HCT116 (cell line): ENCODE measurements at regions not wholly inside any gene's neighbourhood (a gene's known extent, or its start where the extent isn't known, plus 50 kb on each side); places are given as distances from the start of the nearest gene placed in this dataset.

Experiments
- ATAC-seq: fragments of 200-7000 bp; cut with Tn5 transposase; 2 replicates; pipeline ENCODE4 v1.9.1; 2020; ENCODE audit warnings: mild to moderate bottlenecking, moderate library complexity
- BruUV-seq: library from RNA; stranded (reverse); fragments of 400-500 nt; replicated peaks from 2 replicates; lab custom pipeline; 2021; lab: Mats Ljungman, UMichigan
- CTCF ChIA-PET: fragments of 300-600 bp; sonication (Branson Sonifier 250); formaldehyde crosslinking; loops from one replicate; lab custom pipeline; 2021; ENCODE audit warnings: antibody characterized with exemption; lab: Charles Lee
- POLR2A ChIA-PET: fragments of 300-600, 350-600 bp; sonication (Branson Sonifier 250); formaldehyde crosslinking; loops from one replicate; lab custom pipeline; 2021; ENCODE audit warnings: antibody characterized with exemption; lab: Charles Lee
- RAD21 ChIA-PET, 2 experiments: fragments of 300-600 bp; sonication (Branson Sonifier 250); formaldehyde crosslinking; loops; one replicate each; lab custom pipeline; 2023; ENCODE audit warnings: low total read pairs in 2 of 2; ENCODE audit not compliant: uncharacterized antibody in 2 of 2, unreplicated experiment in 2 of 2, low non-redundant PET in 1 of 2; lab: Charles Lee
- DNase-seq: peaks from one replicate; pipeline ENCODE4 v3.0.0-alpha.2; 2010; ENCODE audit warnings: low read depth, low spot score
- H2AFZ ChIP-seq: fragments of 200-600 bp; shearing (Covaris generic), sonication (generic); 2 replicates; pipeline ENCODE4 v1.6.1; 2017; ENCODE audit warnings: low read depth, mixed run types, mixed read lengths, antibody characterized with exemption, low read length; ENCODE audit not compliant: poor library complexity, severe bottlenecking
- H3K27ac ChIP-seq: 2 replicates; pipeline ENCODE4 v1.5.1; 2012; ENCODE audit warnings: low read depth, low read length
- H3K27me3 ChIP-seq: fragments of 200-600 bp; sonication (generic); 2 replicates; pipeline ENCODE4 v1.6.1; 2016; ENCODE audit warnings: mixed run types, low read length, mixed read lengths; ENCODE audit not compliant: insufficient read depth
- H3K36me3 ChIP-seq, 2 experiments: fragments of 200-500 bp in 1 of 2; fragments of 200-600 bp in 1 of 2; sonication (Bioruptor generic) in 1 of 2; sonication (generic) in 1 of 2; 2 replicates each; pipeline versions ENCODE4 v1.5.1 to v1.6.1; 2014 to 2016; ENCODE audit warnings: low read length in 2 of 2, inconsistent platforms in 1 of 2, mixed read lengths in 1 of 2, mixed run types in 1 of 2; ENCODE audit not compliant: insufficient read depth in 2 of 2, control insufficient read depth in 1 of 2
- H3K4me1 ChIP-seq, 2 experiments: fragments of 200-600 bp in 1 of 2; sonication (generic) in 1 of 2; 2 replicates each; pipeline versions ENCODE4 v1.5.1 to v1.6.1; 2012 to 2017; ENCODE audit warnings: low read length in 2 of 2, inconsistent platforms in 1 of 2, mild to moderate bottlenecking in 1 of 2, mixed read lengths in 1 of 2, mixed run types in 1 of 2, moderate library complexity in 1 of 2; ENCODE audit not compliant: insufficient read depth in 2 of 2, control insufficient read depth in 1 of 2
- H3K4me2 ChIP-seq: fragments of 200-600 bp; sonication (generic); 2 replicates; pipeline ENCODE4 v1.6.1; 2017; ENCODE audit warnings: mixed run types, low read length, mixed read lengths
- H3K4me3 ChIP-seq, 2 experiments: fragments of 200-600 bp in 1 of 2; sonication (generic) in 1 of 2; replicated peaks in 1 of 2; 2 replicates each; pipeline ENCODE4 v1.5.1; 2011 to 2016; ENCODE audit warnings: low read length in 2 of 2, control low read depth in 1 of 2, low read depth in 1 of 2, mild to moderate bottlenecking in 1 of 2, mixed read lengths in 1 of 2, mixed run types in 1 of 2
- H3K79me2 ChIP-seq: fragments of 200-600 bp; sonication (generic); 2 replicates; pipeline ENCODE4 v1.6.1; 2017; ENCODE audit warnings: mild to moderate bottlenecking, mixed run types, low read length, moderate library complexity, mixed read lengths; ENCODE audit not compliant: insufficient read depth
- H3K9ac ChIP-seq: fragments of 200-600 bp; sonication (generic); 2 replicates; pipeline ENCODE4 v1.6.1; 2016; ENCODE audit warnings: low read length, mixed read lengths
- H3K9me2 ChIP-seq: fragments of 200-600 bp; sonication (generic), shearing (Covaris generic); 2 replicates; pipeline ENCODE4 v1.6.1; 2017; ENCODE audit warnings: mixed run types, mild to moderate bottlenecking, moderate library complexity; ENCODE audit not compliant: insufficient read depth
- H3K9me3 ChIP-seq, 2 experiments: fragments of 200-500 bp in 1 of 2; fragments of 200-600 bp in 1 of 2; sonication (Bioruptor generic) in 1 of 2; sonication (generic) in 1 of 2; 2 replicates each; pipeline ENCODE4 v1.6.1; 2014 to 2017; ENCODE audit warnings: low read length in 2 of 2, mixed read lengths in 2 of 2, inconsistent platforms in 1 of 2, low read depth in 1 of 2, mild to moderate bottlenecking in 1 of 2, mixed run types in 1 of 2, moderate library complexity in 1 of 2; ENCODE audit not compliant: control insufficient read depth in 1 of 2, insufficient read depth in 1 of 2
- H4K20me1 ChIP-seq: fragments of 200-600 bp; sonication (generic), shearing (Covaris generic); 2 replicates; pipeline ENCODE4 v1.6.1; 2017; ENCODE audit warnings: mixed run types, mild to moderate bottlenecking, moderate library complexity; ENCODE audit not compliant: insufficient read depth
- CBX3 ChIP-seq: IDR thresholded peaks from 2 replicates; pipeline ENCODE4 v1.6.1; 2012; ENCODE audit warnings: low read depth
- CEBPB ChIP-seq: IDR thresholded peaks from 2 replicates; pipeline ENCODE4 v1.6.1; 2012; ENCODE audit warnings: low read depth
- EGR1 ChIP-seq: IDR thresholded peaks from 2 replicates; pipeline ENCODE4 v1.6.1; 2012; ENCODE audit warnings: low read depth
- EZH2 ChIP-seq: fragments of 200-600 bp; sonication (generic); IDR thresholded peaks from 2 replicates; pipeline ENCODE4 v1.6.1; 2017; ENCODE audit warnings: antibody characterized with exemption, mixed run types
- EZH2phosphoT487 ChIP-seq: fragments of 200-600 bp; IDR thresholded peaks from 2 replicates; pipeline ENCODE4 v1.6.1; 2018; ENCODE audit warnings: antibody characterized with exemption, borderline replicate concordance
- JUND ChIP-seq: IDR thresholded peaks from 2 replicates; pipeline ENCODE4 v1.6.1; 2012
- POLR2A ChIP-seq: IDR thresholded peaks from 2 replicates; pipeline ENCODE4 v1.7.0; 2011; ENCODE audit warnings: borderline replicate concordance; ENCODE audit not compliant: insufficient read depth, insufficient read length; ENCODE audit errors: extremely low read depth
- POLR2AphosphoS5 ChIP-seq: IDR thresholded peaks from 2 replicates; pipeline ENCODE4 v1.6.1; 2011; ENCODE audit warnings: mild to moderate bottlenecking, low read depth, low read length, moderate library complexity
- RAD21 ChIP-seq: IDR thresholded peaks from 2 replicates; pipeline ENCODE4 v1.6.1; 2012; ENCODE audit warnings: low read depth, mild to moderate bottlenecking
- SRF ChIP-seq: IDR thresholded peaks from 2 replicates; pipeline ENCODE4 v1.6.1; 2012; ENCODE audit warnings: low read depth
- ZFX ChIP-seq: fragments of 450-650 bp; IDR thresholded peaks from 2 replicates; pipeline ENCODE4 v1.6.1; 2017
- ZNF274 ChIP-seq: fragments of 200-500 bp; sonication (Bioruptor generic); IDR thresholded peaks from 2 replicates; pipeline ENCODE4 v1.6.1; 2014; ENCODE audit warnings: mild to moderate bottlenecking, low read depth, low read length, inconsistent platforms
- intact Hi-C: fragments of 100-400 bp; cut with micrococcal nuclease; formaldehyde crosslinking; loops from 2 replicates; pipeline ENCODE4 v1.10.0; 2022
- TF ChIP-seq, protein P1 (sequence below), 3 experiments: fragments of 200-600 bp in 1 of 3; sonication (generic) in 1 of 3; IDR thresholded peaks in 2 of 3; conservative IDR thresholded peaks in 1 of 3; 2 replicates each; pipeline ENCODE4 v1.5.1; 2012 to 2017; ENCODE audit warnings: low read depth in 2 of 3, low read length in 2 of 3, antibody characterized with exemption in 1 of 3, borderline replicate concordance in 1 of 3, control low read depth in 1 of 3, mild to moderate bottlenecking in 1 of 3, mixed read lengths in 1 of 3, mixed run types in 1 of 3, moderate library complexity in 1 of 3; ENCODE audit not compliant: insufficient read depth in 1 of 3
- TF ChIP-seq, protein P2 (sequence below): IDR thresholded peaks from 2 replicates; pipeline ENCODE4 v1.6.1; 2012
- TF ChIP-seq, protein P3 (sequence below): IDR thresholded peaks from 2 replicates; pipeline ENCODE4 v1.6.1; 2012
- TF ChIP-seq, protein P4 (sequence below): IDR thresholded peaks from 2 replicates; pipeline ENCODE4 v1.6.1; 2011; ENCODE audit warnings: mild to moderate bottlenecking, low read length, moderate library complexity; ENCODE audit not compliant: insufficient replicate concordance; ENCODE audit errors: extremely low read depth

DNA sequence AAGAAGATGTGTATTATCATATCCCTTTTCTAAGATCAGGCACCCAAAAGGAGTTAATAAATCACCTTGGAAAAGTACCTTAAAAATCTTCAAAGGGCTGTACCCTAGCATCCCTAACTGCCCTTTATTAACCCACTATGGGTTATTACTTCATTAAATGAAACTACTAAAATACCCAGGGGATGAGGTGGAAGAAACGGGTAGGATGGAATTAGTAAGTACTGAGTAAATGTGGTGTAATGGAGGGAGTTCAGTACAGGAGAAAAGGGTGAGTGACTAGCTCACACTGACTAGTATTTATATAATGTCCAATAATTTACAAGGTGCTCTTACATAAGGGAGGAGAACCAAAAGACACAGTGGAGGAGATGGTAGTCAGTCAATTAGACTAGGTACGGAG is 51.0 kb upstream of the RASGEF1B start (continued):
- TF ChIP-seq ZNF274 (no peak), EZH2phosphoT487 (no peak), CBX3 (no peak), RAD21 (no peak)
- TF ChIP-seq, protein P1, sequence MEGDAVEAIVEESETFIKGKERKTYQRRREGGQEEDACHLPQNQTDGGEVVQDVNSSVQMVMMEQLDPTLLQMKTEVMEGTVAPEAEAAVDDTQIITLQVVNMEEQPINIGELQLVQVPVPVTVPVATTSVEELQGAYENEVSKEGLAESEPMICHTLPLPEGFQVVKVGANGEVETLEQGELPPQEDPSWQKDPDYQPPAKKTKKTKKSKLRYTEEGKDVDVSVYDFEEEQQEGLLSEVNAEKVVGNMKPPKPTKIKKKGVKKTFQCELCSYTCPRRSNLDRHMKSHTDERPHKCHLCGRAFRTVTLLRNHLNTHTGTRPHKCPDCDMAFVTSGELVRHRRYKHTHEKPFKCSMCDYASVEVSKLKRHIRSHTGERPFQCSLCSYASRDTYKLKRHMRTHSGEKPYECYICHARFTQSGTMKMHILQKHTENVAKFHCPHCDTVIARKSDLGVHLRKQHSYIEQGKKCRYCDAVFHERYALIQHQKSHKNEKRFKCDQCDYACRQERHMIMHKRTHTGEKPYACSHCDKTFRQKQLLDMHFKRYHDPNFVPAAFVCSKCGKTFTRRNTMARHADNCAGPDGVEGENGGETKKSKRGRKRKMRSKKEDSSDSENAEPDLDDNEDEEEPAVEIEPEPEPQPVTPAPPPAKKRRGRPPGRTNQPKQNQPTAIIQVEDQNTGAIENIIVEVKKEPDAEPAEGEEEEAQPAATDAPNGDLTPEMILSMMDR (IDR thresholded peaks at IDR 0.05 in 2 of 3, conservative IDR thresholded peaks at IDR 0.05 in 1 of 3; ENCODE audit: borderline replicate concordance in 1 of 3, insufficient read depth in 1 of 3, low read depth in 2 of 3, low read length in 2 of 3), result no peak
- TF ChIP-seq, protein P2, sequence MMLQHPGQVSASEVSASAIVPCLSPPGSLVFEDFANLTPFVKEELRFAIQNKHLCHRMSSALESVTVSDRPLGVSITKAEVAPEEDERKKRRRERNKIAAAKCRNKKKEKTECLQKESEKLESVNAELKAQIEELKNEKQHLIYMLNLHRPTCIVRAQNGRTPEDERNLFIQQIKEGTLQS, result no peak

DNA sequence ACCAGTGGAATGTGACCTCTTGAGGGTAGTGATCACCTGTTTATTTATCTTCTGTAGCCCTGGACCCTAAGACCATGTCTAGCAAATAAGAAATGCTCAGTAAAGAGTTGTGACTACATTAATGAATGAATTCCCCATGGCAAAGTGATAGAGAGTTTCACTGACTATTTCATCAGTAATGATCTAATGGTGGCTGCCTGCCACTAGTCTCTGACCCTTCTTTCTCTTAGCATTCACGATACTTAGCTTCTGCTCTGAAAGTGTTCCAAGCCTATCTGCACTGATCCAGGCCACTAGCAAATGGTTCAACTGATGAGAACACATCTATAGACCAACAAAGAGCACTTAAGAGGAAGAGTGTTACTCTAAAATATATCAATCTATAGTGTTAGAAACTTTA is 50.0 kb upstream of the RASGEF1B start:
- Histone ChIP-seq H3K79me2 (no peaks in the 10 kb centered on the region), H3K4me1 (no peaks in the 10 kb centered on the region), H3K27me3 (peaks cover 21% of the 10 kb centered on the region), H3K4me2 (no peak overlapping the region), H3K36me3 (no peaks in the 10 kb centered on the region), H2AFZ (no peak overlapping the region), H4K20me1 (no peaks in the 10 kb centered on the region), H3K9ac (no peak overlapping the region), H3K27ac (no peak overlapping the region), H3K4me3 (no peak overlapping the region), H3K9me2 (no peaks in the 10 kb centered on the region), H3K9me3 (no peaks in the 10 kb centered on the region)
- intact Hi-C loops, result no loop called here
- ChIA-PET POLR2A (no interaction called here), CTCF (no interaction called here), RAD21 (no interaction called here)
- ATAC-seq (no peak), DNase-seq (no peak)
- no TSS peak for BruUV-seq
- TF ChIP-seq RAD21 (no peak), CEBPB (no peak), JUND (no peak), CBX3 (no peak), ZFX (no peak), EZH2 (no peak), EGR1 (no peak), POLR2AphosphoS5 (no peak), POLR2A (no peak), SRF (no peak)
- TF ChIP-seq, protein P3, sequence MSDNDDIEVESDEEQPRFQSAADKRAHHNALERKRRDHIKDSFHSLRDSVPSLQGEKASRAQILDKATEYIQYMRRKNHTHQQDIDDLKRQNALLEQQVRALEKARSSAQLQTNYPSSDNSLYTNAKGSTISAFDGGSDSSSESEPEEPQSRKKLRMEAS, result no peak
- TF ChIP-seq, protein P4, sequence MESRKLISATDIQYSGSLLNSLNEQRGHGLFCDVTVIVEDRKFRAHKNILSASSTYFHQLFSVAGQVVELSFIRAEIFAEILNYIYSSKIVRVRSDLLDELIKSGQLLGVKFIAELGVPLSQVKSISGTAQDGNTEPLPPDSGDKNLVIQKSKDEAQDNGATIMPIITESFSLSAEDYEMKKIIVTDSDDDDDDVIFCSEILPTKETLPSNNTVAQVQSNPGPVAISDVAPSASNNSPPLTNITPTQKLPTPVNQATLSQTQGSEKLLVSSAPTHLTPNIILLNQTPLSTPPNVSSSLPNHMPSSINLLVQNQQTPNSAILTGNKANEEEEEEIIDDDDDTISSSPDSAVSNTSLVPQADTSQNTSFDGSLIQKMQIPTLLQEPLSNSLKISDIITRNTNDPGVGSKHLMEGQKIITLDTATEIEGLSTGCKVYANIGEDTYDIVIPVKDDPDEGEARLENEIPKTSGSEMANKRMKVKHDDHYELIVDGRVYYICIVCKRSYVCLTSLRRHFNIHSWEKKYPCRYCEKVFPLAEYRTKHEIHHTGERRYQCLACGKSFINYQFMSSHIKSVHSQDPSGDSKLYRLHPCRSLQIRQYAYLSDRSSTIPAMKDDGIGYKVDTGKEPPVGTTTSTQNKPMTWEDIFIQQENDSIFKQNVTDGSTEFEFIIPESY, result no peak
